H9 (cell line): ENCODE measurements at regions not wholly inside any gene's neighbourhood (a gene's known extent, or its start where the extent isn't known, plus 50 kb on each side); places are given as distances from the start of the nearest gene placed in this dataset.

Experiments used
- DNase-seq: peaks from one replicate; pipeline ENCODE4 v3.0.0-alpha.2; 2017
- H2AFZ ChIP-seq: one replicate; pipeline ENCODE4 v1.6.1; 2013; ENCODE audit warnings: mild to moderate bottlenecking, low read length, control low read depth, moderate library complexity
- H2AK5ac ChIP-seq: 2 replicates; pipeline ENCODE4 v1.6.1; 2013; ENCODE audit warnings: low read length, control low read depth, mixed read lengths; ENCODE audit not compliant: insufficient read length
- H2BK120ac ChIP-seq: one replicate; pipeline ENCODE4 v1.6.1; 2013; ENCODE audit warnings: low read depth, mild to moderate bottlenecking, low read length, control low read depth, inconsistent platforms; ENCODE audit not compliant: poor library complexity, severe bottlenecking
- H2BK12ac ChIP-seq: 2 replicates; pipeline ENCODE4 v1.6.1; 2013; ENCODE audit warnings: low read length, control low read depth, mixed read lengths, low read depth; ENCODE audit not compliant: insufficient read length
- H2BK15ac ChIP-seq: 2 replicates; pipeline ENCODE4 v1.6.1; 2013; ENCODE audit warnings: low read depth, low read length, control low read depth
- H2BK20ac ChIP-seq: one replicate; pipeline ENCODE4 v1.6.1; 2013; ENCODE audit warnings: low read depth, mild to moderate bottlenecking, low read length, control low read depth, inconsistent platforms; ENCODE audit not compliant: poor library complexity, severe bottlenecking
- H2BK5ac ChIP-seq: 2 replicates; pipeline ENCODE4 v1.6.1; 2013; ENCODE audit warnings: low read length, control low read depth, mixed read lengths; ENCODE audit not compliant: insufficient read length
- H3K14ac ChIP-seq: 2 replicates; pipeline ENCODE4 v1.6.1; 2013; ENCODE audit warnings: low read length, control low read depth; ENCODE audit not compliant: insufficient read depth
- H3K18ac ChIP-seq: 2 replicates; pipeline ENCODE4 v1.6.1; 2013; ENCODE audit warnings: low read depth, mild to moderate bottlenecking, mixed read lengths, low read length, control low read depth; ENCODE audit not compliant: insufficient read length
- H3K23ac ChIP-seq: 2 replicates; pipeline ENCODE4 v1.6.1; 2013; ENCODE audit warnings: low read length, control low read depth, mixed read lengths, low read depth; ENCODE audit not compliant: insufficient read length
- H3K23me2 ChIP-seq: 2 replicates; pipeline ENCODE4 v1.6.1; 2013; ENCODE audit warnings: low read depth, mild to moderate bottlenecking, mixed read lengths, low read length, control low read depth; ENCODE audit not compliant: insufficient read length, poor library complexity, severe bottlenecking
- H3K27ac ChIP-seq: 2 replicates; pipeline ENCODE4 v1.5.1; 2013; ENCODE audit warnings: low read length, control low read depth, mixed read lengths, low read depth; ENCODE audit not compliant: insufficient read length
- H3K27me3 ChIP-seq: 2 replicates; pipeline ENCODE4 v1.6.1; 2013; ENCODE audit warnings: low read length, control low read depth, inconsistent platforms; ENCODE audit not compliant: insufficient read depth
- H3K4ac ChIP-seq: 2 replicates; pipeline ENCODE4 v1.6.1; 2013; ENCODE audit warnings: low read depth, mild to moderate bottlenecking, control low read depth, inconsistent platforms, low read length, moderate library complexity
- H3K4me1 ChIP-seq: 2 replicates; pipeline ENCODE4 v1.6.1; 2013; ENCODE audit warnings: low read length, control low read depth, inconsistent platforms; ENCODE audit not compliant: insufficient read depth
- H3K4me2 ChIP-seq: 2 replicates; pipeline ENCODE4 v1.6.1; 2013; ENCODE audit warnings: low read length, control low read depth, mixed read lengths; ENCODE audit not compliant: insufficient read length, insufficient read depth
- H3K56ac ChIP-seq: 2 replicates; pipeline ENCODE4 v1.6.1; 2013; ENCODE audit warnings: low read depth, mild to moderate bottlenecking, mixed read lengths, low read length, control low read depth; ENCODE audit not compliant: insufficient read length
- H3K79me1 ChIP-seq: 2 replicates; pipeline ENCODE4 v1.6.1; 2013; ENCODE audit warnings: low read depth, mild to moderate bottlenecking, moderate library complexity, low read length, control low read depth, inconsistent platforms; ENCODE audit not compliant: insufficient read depth, poor library complexity, severe bottlenecking
- H3K79me2 ChIP-seq: 2 replicates; pipeline ENCODE4 v1.6.1; 2013; ENCODE audit warnings: low read length, control low read depth, inconsistent platforms; ENCODE audit not compliant: insufficient read depth
- H3K9ac ChIP-seq: 2 replicates; pipeline ENCODE4 v1.6.1; 2013; ENCODE audit warnings: low read length, control low read depth, mixed read lengths; ENCODE audit not compliant: insufficient read length; ENCODE audit errors: extremely low read depth
- H3K9me3 ChIP-seq: one replicate; pipeline ENCODE4 v1.6.1; 2013; ENCODE audit warnings: low read depth, low read length, inconsistent platforms; ENCODE audit not compliant: control insufficient read depth
- H3T11ph ChIP-seq: one replicate; pipeline ENCODE4 v1.6.1; 2013; ENCODE audit warnings: mild to moderate bottlenecking, low read length, control low read depth, inconsistent platforms
- H4K20me1 ChIP-seq: one replicate; pipeline ENCODE4 v1.6.1; 2013; ENCODE audit not compliant: control insufficient read depth, insufficient read length, insufficient read depth
- H4K5ac ChIP-seq: 2 replicates; pipeline ENCODE4 v1.6.1; 2013; ENCODE audit warnings: low read depth, mild to moderate bottlenecking, mixed read lengths, low read length, control low read depth; ENCODE audit not compliant: insufficient read length
- H4K8ac ChIP-seq: replicated peaks from 2 replicates; pipeline ENCODE4 v1.6.1; 2013; ENCODE audit warnings: low read length, control low read depth, mixed read lengths, low read depth; ENCODE audit not compliant: insufficient read length
- H4K91ac ChIP-seq: 2 replicates; pipeline ENCODE4 v1.6.1; 2013; ENCODE audit warnings: low read depth, mild to moderate bottlenecking, moderate library complexity, mixed read lengths, low read length, control low read depth; ENCODE audit not compliant: insufficient read length
- H3K27ac Mint-ChIP-seq, 3 experiments: 2 replicates in 2 of 3; 3 replicates in 1 of 3; pipeline ENCODE4 v1.8.0; 2020 to 2021; ENCODE audit warnings: mixed read lengths in 3 of 3, mild to moderate bottlenecking in 1 of 3, moderate library complexity in 1 of 3
- H3K27me3 Mint-ChIP-seq: 2 replicates; pipeline ENCODE4 v1.8.0; 2021; ENCODE audit warnings: low read depth, mild to moderate bottlenecking, moderate library complexity, mixed read lengths
- H3K36me3 Mint-ChIP-seq, 3 experiments: 2 replicates in 2 of 3; 3 replicates in 1 of 3; pipeline ENCODE4 v1.8.0; 2020 to 2021; ENCODE audit warnings: low read depth in 3 of 3, mixed read lengths in 3 of 3; ENCODE audit not compliant: insufficient read depth in 1 of 3
- H3K4me1 Mint-ChIP-seq, 2 experiments: 2 replicates each; pipeline ENCODE4 v1.8.0; 2020; ENCODE audit warnings: mixed read lengths in 2 of 2
- H3K4me3 Mint-ChIP-seq, 2 experiments: 2 replicates in 1 of 2; 3 replicates in 1 of 2; pipeline ENCODE4 v1.8.0; 2020 to 2021; ENCODE audit warnings: mild to moderate bottlenecking in 2 of 2, mixed read lengths in 2 of 2, moderate library complexity in 1 of 2
- H3K9me3 Mint-ChIP-seq, 2 experiments: 2 replicates in 1 of 2; 3 replicates in 1 of 2; pipeline ENCODE4 v1.8.0; 2020; ENCODE audit warnings: mild to moderate bottlenecking in 2 of 2, mixed read lengths in 2 of 2, moderate library complexity in 1 of 2
- WGBS: extraction: QIAGEN DNeasy Blood & Tissue Kit; methylation state at CpG from one replicate; pipeline ENCODE4 v1.1.7; 2013; ENCODE audit warnings: missing lambda C conversion rate, low lambda C conversion rate, mixed read lengths; ENCODE audit not compliant: insufficient read length; ENCODE audit errors: extremely low coverage; 5-methylcytosine and 5-hydroxymethylcytosine counted together
- TF ChIP-seq, protein P1 (sequence below): fragments of 200-600 bp; sonication (generic); conservative IDR thresholded peaks from 3 replicates; pipeline ENCODE4 v1.8.0; 2021; ENCODE audit warnings: antibody characterized with exemption, mild to moderate bottlenecking

DNA sequence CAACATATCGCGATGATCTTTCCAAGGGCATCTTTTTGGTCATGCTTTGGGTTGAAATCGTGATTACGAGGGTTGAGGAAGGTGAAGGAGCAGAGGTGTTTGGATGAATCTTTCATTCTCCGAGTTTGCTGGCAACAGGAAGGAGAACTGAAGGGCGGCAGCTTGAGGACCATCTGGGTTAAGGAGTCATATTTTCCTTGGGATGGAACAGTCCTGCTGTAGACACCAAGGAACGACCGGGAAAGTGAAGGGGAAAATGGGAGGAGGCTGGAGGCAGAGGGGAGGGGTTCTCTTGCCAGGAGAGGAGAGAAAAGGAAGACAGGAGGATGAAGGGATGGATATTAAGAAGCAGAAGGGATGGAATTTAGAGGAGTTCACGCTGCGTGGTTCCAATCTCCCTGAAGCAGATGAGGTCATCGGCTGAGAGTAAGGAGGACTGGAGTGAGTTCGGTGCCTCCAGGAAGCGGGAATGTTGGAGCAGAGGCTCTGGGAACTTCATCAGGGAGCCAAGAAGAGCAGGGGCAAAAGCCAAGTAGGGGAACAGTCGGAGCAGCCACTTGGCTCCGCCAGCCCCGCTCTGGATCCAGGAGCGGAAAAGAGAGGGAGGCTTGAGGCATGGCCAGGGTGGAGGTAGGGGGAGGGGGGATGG lies 116.6 kb upstream of the GALNT17 start:
- Histone ChIP-seq H4K8ac (no peak overlapping the region), H3K14ac (no peak overlapping the region), H2AFZ (no peak overlapping the region), H3K9me3 (no peaks in the 10 kb centered on the region), H2BK15ac (no peak overlapping the region), H3K9ac (no peak overlapping the region), H3K79me1 (no peaks in the 10 kb centered on the region), H2BK5ac (no peak overlapping the region), H3K4ac (no peak overlapping the region), H4K5ac (no peak overlapping the region), H3K56ac (no peak overlapping the region), H4K20me1 (no peaks in the 10 kb centered on the region), H3K4me1 (no peaks in the 10 kb centered on the region), H3K23ac (no peak overlapping the region), H2BK120ac (no peak overlapping the region), H2BK20ac (no peak overlapping the region), H3K23me2 (no peaks in the 10 kb centered on the region), H3K18ac (no peak overlapping the region), H3K27me3 (no peaks in the 10 kb centered on the region), H4K91ac (no peak overlapping the region), H2BK12ac (no peak overlapping the region), H3K4me2 (no peak overlapping the region), H3K27ac (no peak overlapping the region), H2AK5ac (no peak overlapping the region), H3K79me2 (no peaks in the 10 kb centered on the region), H3T11ph (no peak overlapping the region)
- TF ChIP-seq, protein P1, sequence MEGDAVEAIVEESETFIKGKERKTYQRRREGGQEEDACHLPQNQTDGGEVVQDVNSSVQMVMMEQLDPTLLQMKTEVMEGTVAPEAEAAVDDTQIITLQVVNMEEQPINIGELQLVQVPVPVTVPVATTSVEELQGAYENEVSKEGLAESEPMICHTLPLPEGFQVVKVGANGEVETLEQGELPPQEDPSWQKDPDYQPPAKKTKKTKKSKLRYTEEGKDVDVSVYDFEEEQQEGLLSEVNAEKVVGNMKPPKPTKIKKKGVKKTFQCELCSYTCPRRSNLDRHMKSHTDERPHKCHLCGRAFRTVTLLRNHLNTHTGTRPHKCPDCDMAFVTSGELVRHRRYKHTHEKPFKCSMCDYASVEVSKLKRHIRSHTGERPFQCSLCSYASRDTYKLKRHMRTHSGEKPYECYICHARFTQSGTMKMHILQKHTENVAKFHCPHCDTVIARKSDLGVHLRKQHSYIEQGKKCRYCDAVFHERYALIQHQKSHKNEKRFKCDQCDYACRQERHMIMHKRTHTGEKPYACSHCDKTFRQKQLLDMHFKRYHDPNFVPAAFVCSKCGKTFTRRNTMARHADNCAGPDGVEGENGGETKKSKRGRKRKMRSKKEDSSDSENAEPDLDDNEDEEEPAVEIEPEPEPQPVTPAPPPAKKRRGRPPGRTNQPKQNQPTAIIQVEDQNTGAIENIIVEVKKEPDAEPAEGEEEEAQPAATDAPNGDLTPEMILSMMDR, result no peak
- DNase-seq, result no peak
- peaks cover 3% of the 10 kb centered on the region for H3K27me3 Mint-ChIP-seq
- H3K27ac Mint-ChIP-seq, result no peak overlapping the region
- 0 out of 4 replicates have a peak, but pooled peaks cover 4 to 7% of the 10 kb centered on the region in 2 experiments for H3K4me1 Mint-ChIP-seq
- H3K4me3 Mint-ChIP-seq, result no peak overlapping the region
- no peaks in the 10 kb centered on the region; a peak in 2 of 5 replicates for H3K9me3 Mint-ChIP-seq
- WGBS, result no CpG with 5 or more reads among the region's 17 CpGs
- H3K36me3 Mint-ChIP-seq, result no peaks in the 10 kb centered on the region
